ENCODE measurements at regions not wholly inside any gene's neighbourhood (a gene's known extent, or its start where the extent isn't known, plus 50 kb on each side); places are given as distances from the start of the nearest gene placed in this dataset.

- DNase-seq (ENCODE audit: low read depth): no peak
These were observed 294.5 kb upstream of the NT5C1B start for GRCh38 chr2:18883616-18884456.

- no peak for DNase-seq (ENCODE audit: low read depth)
These were observed 282.1 kb upstream of the NT5C1B start for GRCh38 chr2:18871430-18871829.

- DNase-seq (ENCODE audit: low read depth): no peak
These were observed 280.9 kb upstream of the NT5C1B start for GRCh38 chr2:18870307-18870706.

GRCh38 chr2:18861951-18862350 lies 272.6 kb upstream of the NT5C1B start:
- DNase-seq (ENCODE audit: low read depth): no peak

- no peak for DNase-seq (ENCODE audit: low read depth)
These were observed 270.8 kb upstream of the NT5C1B start for GRCh38 chr2:18860179-18860578.

- DNase-seq (ENCODE audit: low read depth): no peak
These were observed 267.4 kb upstream of the NT5C1B start for GRCh38 chr2:18856765-18857164.

- DNase-seq (ENCODE audit: low read depth): no peak
These were observed 265.7 kb upstream of the NT5C1B start for GRCh38 chr2:18855027-18855426.

GRCh38 chr2:18849841-18850578 lies 260.6 kb upstream of the NT5C1B start:
- DNase-seq (ENCODE audit: low read depth): no peak

- no peak for DNase-seq (ENCODE audit: low read depth)
These were observed 259.3 kb upstream of the NT5C1B start for GRCh38 chr2:18848646-18849045.

- no peak for DNase-seq (ENCODE audit: low read depth)
These were observed 256.6 kb upstream of the NT5C1B start for GRCh38 chr2:18845854-18846445.

- DNase-seq (ENCODE audit: low read depth): no peak
These were observed 253.5 kb upstream of the NT5C1B start for GRCh38 chr2:18842836-18843235.

GRCh38 chr2:18841248-18842150 lies 252.1 kb upstream of the NT5C1B start:
- DNase-seq (ENCODE audit: low read depth): no peak

- DNase-seq (ENCODE audit: low read depth): no peak
These were observed 247.9 kb upstream of the NT5C1B start for GRCh38 chr2:18837240-18837639.

GRCh38 chr2:18836436-18836835 lies 247.1 kb upstream of the NT5C1B start:
- no peak for DNase-seq (ENCODE audit: low read depth)

GRCh38 chr2:18835787-18836186 lies 246.4 kb upstream of the NT5C1B start:
- DNase-seq (ENCODE audit: low read depth): no peak

- no peak for DNase-seq (ENCODE audit: low read depth)
These were observed 245.0 kb upstream of the NT5C1B start for GRCh38 chr2:18834341-18834740.

- DNase-seq (ENCODE audit: low read depth): no peak
These were observed 244.6 kb upstream of the NT5C1B start for GRCh38 chr2:18833941-18834340.

- DNase-seq (ENCODE audit: low read depth): no peak
These were observed 242.6 kb upstream of the NT5C1B start for GRCh38 chr2:18831916-18832510.

- DNase-seq (ENCODE audit: low read depth): no peak
These were observed 241.6 kb upstream of the NT5C1B start for GRCh38 chr2:18830962-18831361.

- no peak for DNase-seq (ENCODE audit: low read depth)
These were observed 240.6 kb upstream of the NT5C1B start for GRCh38 chr2:18829976-18830375.

- no peak for DNase-seq (ENCODE audit: low read depth)
These were observed 240.0 kb upstream of the NT5C1B start for GRCh38 chr2:18829251-18829902.
